GM19452 (cell line): ENCODE measurements at regions not wholly inside any gene's neighbourhood (a gene's known extent, or its start where the extent isn't known, plus 50 kb on each side); places are given as distances from the start of the nearest gene placed in this dataset.
A peak's percentile ranks its signal among the peaks of the same experiment; 100 is the strongest.

ENCODE experiments used
- ATAC-seq: cut with Tn5 transposase; IDR thresholded peaks from one replicate; pipeline ENCODE4 v1.9.1; 2021; ENCODE audit not compliant: unreplicated experiment

- ATAC-seq: no peak
Observed at GRCh38 chr2:23286758-23287704, 97.9 kb upstream of the KLHL29 start.

- no peak for ATAC-seq
Observed at GRCh38 chr2:23289671-23290070, 95.3 kb upstream of the KLHL29 start.

DNA sequence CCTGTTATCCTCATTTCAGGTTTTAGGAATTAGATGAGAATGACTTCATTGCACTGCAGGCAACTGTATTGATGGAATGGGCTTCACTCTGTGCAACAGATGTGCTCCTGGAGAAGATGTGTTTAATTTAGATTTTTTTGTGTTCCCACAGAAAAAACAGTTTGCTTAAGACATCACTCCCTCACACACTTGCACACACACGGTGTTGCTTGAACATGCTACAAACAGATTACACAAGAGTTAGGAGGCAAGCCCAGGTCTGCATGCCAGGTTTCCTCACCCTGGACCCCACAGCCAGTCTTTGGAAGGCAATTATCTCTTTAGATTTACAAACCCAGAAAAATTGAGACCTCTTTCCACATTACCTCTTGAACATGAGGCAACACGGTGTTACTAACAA lies 93.7 kb upstream of the KLHL29 start:
- ATAC-seq: no peak

DNA sequence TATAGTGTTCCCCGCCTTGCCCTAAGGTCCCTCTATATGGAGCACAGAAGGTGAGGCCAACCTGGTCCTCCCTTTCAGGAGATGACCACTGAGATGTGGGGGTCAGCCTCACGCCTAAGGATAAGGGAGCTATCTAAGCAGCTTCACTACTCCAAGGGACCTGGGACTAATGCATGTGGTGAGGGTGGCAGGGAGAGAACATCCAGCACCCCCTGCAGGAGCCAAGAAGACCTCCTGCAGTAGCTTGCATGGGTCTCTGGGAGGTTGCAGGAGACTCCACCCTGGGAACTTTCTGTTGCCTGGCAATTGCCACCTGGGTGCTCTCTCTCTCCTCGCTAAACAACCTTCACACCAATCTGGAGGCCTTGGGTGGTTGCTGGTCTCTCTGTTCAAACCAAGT lies 93.0 kb upstream of the KLHL29 start:
- ATAC-seq: no peak

GRCh38 chr2:23293063-23293462 lies 91.9 kb upstream of the KLHL29 start:
- no peak for ATAC-seq

GRCh38 chr2:23293731-23294130 lies 91.2 kb upstream of the KLHL29 start:
- no peak for ATAC-seq

- ATAC-seq: no peak
Observed at GRCh38 chr2:23294238-23294637, 90.7 kb upstream of the KLHL29 start.

- ATAC-seq: no peak
Observed at GRCh38 chr2:23296691-23297090, 88.3 kb upstream of the KLHL29 start.

DNA sequence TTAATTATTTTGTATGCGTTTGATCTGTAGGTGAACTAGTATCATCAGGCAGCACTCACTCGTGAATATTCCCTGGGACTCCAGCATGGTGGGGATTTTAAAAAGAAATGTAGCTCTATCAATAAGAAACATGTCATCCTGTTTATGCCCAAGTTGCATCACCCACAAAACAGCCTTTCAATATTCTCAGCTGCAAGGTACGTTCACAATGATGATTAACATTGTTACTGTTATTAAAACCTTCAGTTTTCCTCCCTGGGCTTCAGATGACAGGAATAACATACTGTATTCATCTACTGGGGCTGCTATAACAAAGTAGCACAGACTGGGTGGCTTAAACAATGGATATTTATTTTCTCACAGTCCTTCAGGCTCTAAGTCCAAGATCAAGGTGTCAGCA lies 87.9 kb upstream of the KLHL29 start:
- no peak for ATAC-seq

- no peak for ATAC-seq
Observed at GRCh38 chr2:23298551-23298950, 86.4 kb upstream of the KLHL29 start.

DNA sequence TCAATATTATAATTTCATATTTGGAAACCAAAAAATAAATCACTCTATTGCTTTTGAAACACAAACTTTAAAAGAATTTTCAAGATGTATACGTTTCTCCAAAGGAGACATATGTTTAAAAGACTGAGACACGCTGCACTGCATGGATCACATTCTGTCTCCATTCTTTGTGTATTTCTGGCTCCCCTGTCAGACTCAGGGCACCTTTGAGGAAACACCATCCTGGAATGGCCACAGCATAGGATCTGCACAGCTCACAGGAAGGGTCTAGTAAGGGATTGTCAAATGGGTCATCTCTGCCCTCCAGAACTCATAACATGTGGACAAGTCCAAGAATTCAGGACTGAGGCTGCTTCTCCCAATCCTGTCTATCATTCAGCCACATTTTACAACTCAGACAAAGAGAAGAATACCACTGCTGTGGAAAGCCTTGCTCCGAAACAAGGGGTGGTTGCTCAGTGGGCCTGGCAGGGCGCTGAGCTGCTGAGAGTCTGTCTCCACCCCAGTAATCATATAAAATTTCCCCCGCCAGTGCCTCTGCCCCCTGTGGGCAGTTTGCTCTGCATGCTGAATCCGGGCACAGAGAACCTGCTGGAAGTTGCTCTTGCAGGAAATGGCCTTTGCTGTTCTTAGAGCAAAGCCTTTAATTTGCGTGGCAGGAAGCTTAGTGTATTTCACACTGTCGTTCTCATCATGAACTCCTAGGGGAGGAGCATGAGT lies 85.3 kb upstream of the KLHL29 start:
- no peak for ATAC-seq

- no peak for ATAC-seq
Observed at GRCh38 chr2:23301136-23301535, 83.8 kb upstream of the KLHL29 start.

GRCh38 chr2:23302591-23302990 lies 82.4 kb upstream of the KLHL29 start:
- ATAC-seq: no peak

GRCh38 chr2:23306401-23306800 lies 78.6 kb upstream of the KLHL29 start:
- ATAC-seq: no peak

GRCh38 chr2:23311186-23311585 lies 73.8 kb upstream of the KLHL29 start:
- ATAC-seq: no peak

DNA sequence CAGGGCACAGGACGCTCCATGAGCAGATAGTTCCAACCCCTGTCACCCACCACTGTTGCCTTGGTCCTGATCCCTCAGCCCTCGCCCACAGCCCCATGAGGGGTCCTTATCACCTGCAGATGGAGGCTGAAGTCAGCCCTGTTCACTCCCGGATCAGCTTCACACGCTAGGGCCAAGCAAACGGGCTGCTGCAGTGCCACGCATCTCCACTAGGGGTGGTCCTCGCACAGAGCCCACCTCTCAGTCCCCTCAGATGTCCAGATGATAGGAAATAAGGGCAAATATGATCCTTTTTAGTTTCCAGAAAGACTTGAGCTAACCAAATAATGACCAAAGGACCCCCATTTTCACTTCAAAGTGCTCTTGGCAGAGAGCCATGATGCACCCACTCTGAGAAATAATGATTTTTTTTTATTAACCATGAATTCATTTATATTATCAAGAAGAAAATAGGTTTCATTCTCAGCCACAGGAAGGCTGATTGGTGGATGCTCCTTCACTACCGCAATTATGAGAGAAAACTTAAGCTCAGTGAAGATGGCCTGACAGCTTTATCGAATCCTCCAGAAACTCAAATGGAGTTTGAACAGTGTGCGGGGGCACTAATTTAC lies 71.9 kb upstream of the KLHL29 start:
- peak; percentile 84 for ATAC-seq

- ATAC-seq: no peak
Observed at GRCh38 chr2:23314687-23315086, 70.3 kb upstream of the KLHL29 start.

GRCh38 chr2:23320058-23320457 lies 64.9 kb upstream of the KLHL29 start:
- ATAC-seq: no peak

DNA sequence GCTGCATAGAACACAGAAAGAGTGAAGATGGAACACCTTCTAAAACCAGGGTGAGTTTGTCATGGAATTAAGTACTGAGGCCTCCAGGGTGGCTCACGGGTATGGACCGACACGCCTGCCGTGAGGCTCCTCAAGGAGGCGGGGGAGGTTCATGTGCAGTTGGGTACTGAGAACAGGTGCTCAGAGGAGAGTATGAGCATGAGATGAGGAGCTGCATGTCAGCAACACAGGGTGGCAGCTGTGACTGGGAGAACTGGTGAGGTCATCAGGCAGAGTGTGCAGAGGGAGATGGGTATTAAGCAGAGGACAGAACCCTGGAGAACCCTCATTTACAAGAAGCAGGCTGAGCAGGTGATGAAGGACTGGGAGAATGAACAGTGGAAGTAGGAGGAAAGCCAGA lies 63.2 kb upstream of the KLHL29 start:
- ATAC-seq: no peak

GRCh38 chr2:23322567-23323197 lies 62.3 kb upstream of the KLHL29 start:
- no peak for ATAC-seq

- ATAC-seq: no peak
Observed at GRCh38 chr2:23323198-23323916, 61.6 kb upstream of the KLHL29 start.
